Gastrocnemius medialis (tissue), 4 donors: ENCODE measurements at regions not wholly inside any gene's neighbourhood (a gene's known extent, or its start where the extent isn't known, plus 50 kb on each side); places are given as distances from the start of the nearest gene placed in this dataset.

Source experiments
- CTCF ChIP-seq, 5 experiments: fragments of 450-650 bp in 3 of 5; fragments of 200-600 bp in 2 of 5; sonication (generic) in 2 of 5; IDR thresholded peaks in 4 of 5; conservative IDR thresholded peaks in 1 of 5; 1 replicate in 4 of 5; 2 replicates in 1 of 5; pipeline ENCODE4 v1.5.1; 2016 to 2019; ENCODE audit warnings: antibody characterized with exemption in 5 of 5, mild to moderate bottlenecking in 3 of 5, moderate library complexity in 3 of 5
- POLR2A ChIP-seq, 2 donors: fragments of 450-650 bp; IDR thresholded peaks; one replicate each; pipeline ENCODE4 v1.6.1; 2017; ENCODE audit warnings: antibody characterized with exemption in 2 of 2, mild to moderate bottlenecking in 2 of 2, moderate library complexity in 2 of 2

GRCh38 chr5:145340099-145340498 lies 495.0 kb downstream of the PRELID2 start:
- TF ChIP-seq POLR2A (IDR thresholded peaks at IDR 0.05) = no peak
- TF ChIP-seq CTCF (IDR thresholded peaks at IDR 0.05 in 4 of 5, conservative IDR thresholded peaks at IDR 0.05 in 1 of 5) = no peak
